Vagina (tissue), 2 donors: ENCODE measurements at regions not wholly inside any gene's neighbourhood (a gene's known extent, or its start where the extent isn't known, plus 50 kb on each side); places are given as distances from the start of the nearest gene placed in this dataset.

Source experiments
- POLR2A ChIP-seq, 2 donors: fragments of 450-650 bp; IDR thresholded peaks; one replicate each; pipeline ENCODE4 v1.6.1; 2017; ENCODE audit warnings: antibody characterized with exemption in 2 of 2, mild to moderate bottlenecking in 2 of 2, moderate library complexity in 2 of 2
- POLR2AphosphoS5 ChIP-seq, 2 donors: sonication (generic); formaldehyde crosslinking; IDR thresholded peaks; one replicate each; pipeline ENCODE4 v1.9.0; 2017; ENCODE audit warnings: antibody characterized with exemption in 2 of 2, mild to moderate bottlenecking in 2 of 2, low read depth in 1 of 2; ENCODE audit not compliant: insufficient read depth in 1 of 2
- TF ChIP-seq, protein P1 (sequence below), 3 experiments: fragments of 450-650 bp in 2 of 3; fragments of 200-600 bp in 1 of 3; sonication (generic) in 1 of 3; IDR thresholded peaks; one replicate each; pipeline ENCODE4 v1.5.1; 2017 to 2019; ENCODE audit warnings: antibody characterized with exemption in 3 of 3, mild to moderate bottlenecking in 2 of 3, moderate library complexity in 2 of 3

DNA sequence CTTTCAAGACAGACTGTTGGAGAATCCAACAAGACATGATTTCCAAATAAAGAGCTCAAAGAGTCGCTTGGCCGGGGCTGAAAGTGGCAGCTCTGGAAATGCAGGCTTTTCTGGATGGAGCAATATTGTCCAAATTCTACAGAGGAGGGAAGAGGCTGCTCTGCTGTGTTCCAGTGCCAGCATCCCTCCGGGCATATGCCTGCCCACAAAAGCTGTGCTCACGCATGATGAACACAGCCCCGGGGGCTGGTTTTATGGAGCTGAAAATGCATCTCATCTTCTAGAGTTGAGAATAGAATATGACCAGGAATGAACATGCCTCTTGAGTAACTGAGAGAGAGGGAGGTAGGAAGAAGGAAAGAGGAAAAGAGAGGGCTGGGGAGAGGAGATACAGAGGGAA, 74.7 kb upstream of the TOX3 start:
- TF ChIP-seq POLR2A (IDR thresholded peaks at IDR 0.05), result no peak
- TF ChIP-seq, protein P1, sequence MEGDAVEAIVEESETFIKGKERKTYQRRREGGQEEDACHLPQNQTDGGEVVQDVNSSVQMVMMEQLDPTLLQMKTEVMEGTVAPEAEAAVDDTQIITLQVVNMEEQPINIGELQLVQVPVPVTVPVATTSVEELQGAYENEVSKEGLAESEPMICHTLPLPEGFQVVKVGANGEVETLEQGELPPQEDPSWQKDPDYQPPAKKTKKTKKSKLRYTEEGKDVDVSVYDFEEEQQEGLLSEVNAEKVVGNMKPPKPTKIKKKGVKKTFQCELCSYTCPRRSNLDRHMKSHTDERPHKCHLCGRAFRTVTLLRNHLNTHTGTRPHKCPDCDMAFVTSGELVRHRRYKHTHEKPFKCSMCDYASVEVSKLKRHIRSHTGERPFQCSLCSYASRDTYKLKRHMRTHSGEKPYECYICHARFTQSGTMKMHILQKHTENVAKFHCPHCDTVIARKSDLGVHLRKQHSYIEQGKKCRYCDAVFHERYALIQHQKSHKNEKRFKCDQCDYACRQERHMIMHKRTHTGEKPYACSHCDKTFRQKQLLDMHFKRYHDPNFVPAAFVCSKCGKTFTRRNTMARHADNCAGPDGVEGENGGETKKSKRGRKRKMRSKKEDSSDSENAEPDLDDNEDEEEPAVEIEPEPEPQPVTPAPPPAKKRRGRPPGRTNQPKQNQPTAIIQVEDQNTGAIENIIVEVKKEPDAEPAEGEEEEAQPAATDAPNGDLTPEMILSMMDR (IDR thresholded peaks at IDR 0.05), result no peak
- TF ChIP-seq POLR2AphosphoS5 (IDR thresholded peaks at IDR 0.05; ENCODE audit: insufficient read depth in 1 of 2, low read depth in 1 of 2), result no peak
